ENCODE measurements at regions not wholly inside any gene's neighbourhood (a gene's known extent, or its start where the extent isn't known, plus 50 kb on each side); places are given as distances from the start of the nearest gene placed in this dataset.

- TF ChIP-seq ZUFSP (CRISPR knock-in tag; IDR thresholded peaks at IDR 0.05; ENCODE audit: borderline replicate concordance) (no peak), ZNF777 (CRISPR knock-in tag; IDR thresholded peaks at IDR 0.05) (peak; percentile 29; the same call in 1 of the 2 replicates), ZNF367 (CRISPR knock-in tag; IDR thresholded peaks at IDR 0.05; ENCODE audit: borderline replicate concordance) (no peak), MXD4 (CRISPR knock-in tag; IDR thresholded peaks at IDR 0.05) (no peak), CHCHD3 (CRISPR knock-in tag; IDR thresholded peaks at IDR 0.05) (no peak), ZNF674 (CRISPR knock-in tag; IDR thresholded peaks at IDR 0.05; ENCODE audit: low read depth) (no peak), TGIF2 (CRISPR knock-in tag; IDR thresholded peaks at IDR 0.05) (no peak), PCBP1 (IDR thresholded peaks at IDR 0.05; ENCODE audit: borderline replicate concordance, low read depth, low read length) (no peak), ZNF318 (CRISPR knock-in tag; IDR thresholded peaks at IDR 0.05) (no peak), MAX (IDR thresholded peaks at IDR 0.05) (0 out of 2 replicates have a peak, but pooled peaks have one; percentile 18), ZNF138 (CRISPR knock-in tag; IDR thresholded peaks at IDR 0.05; ENCODE audit: low read depth) (no peak), MTF2 (CRISPR knock-in tag; IDR thresholded peaks at IDR 0.05; ENCODE audit: borderline replicate concordance) (no peak), MBD4 (IDR thresholded peaks at IDR 0.05; ENCODE audit: borderline replicate concordance, low read length) (no peak), ZSCAN20 (CRISPR knock-in tag; IDR thresholded peaks at IDR 0.05; ENCODE audit: borderline replicate concordance) (peak; percentile 48; the same call in 1 of the 2 replicates), ZFAT (CRISPR knock-in tag; conservative IDR thresholded peaks at IDR 0.05) (no peak)
- TF ChIP-seq, protein P1, sequence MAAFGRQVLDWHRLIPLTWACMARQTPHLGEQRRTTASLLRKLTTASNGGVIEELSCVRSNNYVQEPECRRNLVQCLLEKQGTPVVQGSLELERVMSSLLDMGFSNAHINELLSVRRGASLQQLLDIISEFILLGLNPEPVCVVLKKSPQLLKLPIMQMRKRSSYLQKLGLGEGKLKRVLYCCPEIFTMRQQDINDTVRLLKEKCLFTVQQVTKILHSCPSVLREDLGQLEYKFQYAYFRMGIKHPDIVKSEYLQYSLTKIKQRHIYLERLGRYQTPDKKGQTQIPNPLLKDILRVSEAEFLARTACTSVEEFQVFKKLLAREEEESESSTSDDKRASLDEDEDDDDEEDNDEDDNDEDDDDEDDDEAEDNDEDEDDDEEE (CRISPR knock-in tag; IDR thresholded peaks at IDR 0.05): no peak
- TF ChIP-seq, protein P2, sequence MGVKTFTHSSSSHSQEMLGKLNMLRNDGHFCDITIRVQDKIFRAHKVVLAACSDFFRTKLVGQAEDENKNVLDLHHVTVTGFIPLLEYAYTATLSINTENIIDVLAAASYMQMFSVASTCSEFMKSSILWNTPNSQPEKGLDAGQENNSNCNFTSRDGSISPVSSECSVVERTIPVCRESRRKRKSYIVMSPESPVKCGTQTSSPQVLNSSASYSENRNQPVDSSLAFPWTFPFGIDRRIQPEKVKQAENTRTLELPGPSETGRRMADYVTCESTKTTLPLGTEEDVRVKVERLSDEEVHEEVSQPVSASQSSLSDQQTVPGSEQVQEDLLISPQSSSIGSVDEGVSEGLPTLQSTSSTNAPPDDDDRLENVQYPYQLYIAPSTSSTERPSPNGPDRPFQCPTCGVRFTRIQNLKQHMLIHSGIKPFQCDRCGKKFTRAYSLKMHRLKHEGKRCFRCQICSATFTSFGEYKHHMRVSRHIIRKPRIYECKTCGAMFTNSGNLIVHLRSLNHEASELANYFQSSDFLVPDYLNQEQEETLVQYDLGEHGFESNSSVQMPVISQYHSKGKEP (CRISPR knock-in tag; IDR thresholded peaks at IDR 0.05): no peak
These were observed 108.0 kb upstream of the CIBAR2 start (continued) for GRCh38 chr16:85220125-85220839.
